K562 (cell line): ENCODE measurements at regions not wholly inside any gene's neighbourhood (a gene's known extent, or its start where the extent isn't known, plus 50 kb on each side); places are given as distances from the start of the nearest gene placed in this dataset.

Source experiments
- ATAC-seq: fragments of 200-7000 bp; cut with Tn5 transposase; 3 replicates; pipeline ENCODE4 v1.9.1; 2020; ENCODE audit warnings: moderate library complexity
- BruUV-seq: library from RNA; stranded (reverse); fragments of 400-500 nt; replicated peaks from 2 replicates; lab custom pipeline; 2021; lab: Mats Ljungman, UMichigan
- CTCF ChIA-PET: fragments of 300-600 bp; formaldehyde crosslinking; extraction: SDS; loops from one replicate; lab custom pipeline; 2021; ENCODE audit warnings: low intra/inter-chr PET ratio; lab: Yijun Ruan, JAX
- POLR2A ChIA-PET: fragments of 300-600, 350-650 bp; sonication (Branson Sonifier 250); formaldehyde crosslinking; extraction: SDS; loops from one replicate; lab custom pipeline; 2021; ENCODE audit warnings: antibody characterized with exemption, inconsistent platforms; lab: Yijun Ruan, JAX
- DNase-seq, 4 experiments: peaks; one replicate each; pipeline versions ENCODE4 v3.0.0 to v3.0.0-alpha.2; 2011 to 2018; ENCODE audit warnings: low spot score in 3 of 4, mixed read lengths in 3 of 4; ENCODE audit errors: extremely low read depth in 1 of 4
- FAIRE-seq: peaks from 2 replicates; lab custom pipeline; 2011; peaks lifted over from hg19 to GRCh38; lab: Jason Lieb, UNC
- H2AFZ ChIP-seq: 2 replicates; pipeline ENCODE4 v1.6.0; 2011; ENCODE audit warnings: low read depth, low read length, control low read depth, inconsistent platforms
- H3K27ac ChIP-seq: fragments of 200-600 bp; 3 replicates; pipeline ENCODE4 v1.8.0; 2011; ENCODE audit warnings: low read depth, mild to moderate bottlenecking, control low read depth, inconsistent platforms, low read length, moderate library complexity, mixed read lengths; ENCODE audit errors: extremely low read depth
- H3K27me3 ChIP-seq, 2 experiments: fragments of 300-600 bp in 1 of 2; 2 replicates in 1 of 2; 3 replicates in 1 of 2; pipeline versions ENCODE4 v1.6.0 to v1.8.0; 2011; ENCODE audit warnings: inconsistent platforms in 2 of 2, low read length in 2 of 2, mild to moderate bottlenecking in 1 of 2, mixed read lengths in 1 of 2, moderate library complexity in 1 of 2; ENCODE audit not compliant: control insufficient read depth in 2 of 2, insufficient read depth in 2 of 2
- H3K36me3 ChIP-seq: fragments of 300-600 bp; 3 replicates; pipeline ENCODE4 v1.8.0; 2011; ENCODE audit warnings: mild to moderate bottlenecking, low read length, inconsistent platforms; ENCODE audit not compliant: control insufficient read depth, insufficient read depth
- H3K4me1 ChIP-seq, 2 experiments: fragments of 200-600 bp in 1 of 2; replicated peaks in 1 of 2; 2 replicates in 1 of 2; 3 replicates in 1 of 2; pipeline versions ENCODE4 v1.5.1 to v1.8.0; 2011; ENCODE audit warnings: inconsistent platforms in 2 of 2, low read length in 2 of 2, mild to moderate bottlenecking in 1 of 2, mixed read lengths in 1 of 2, moderate library complexity in 1 of 2; ENCODE audit not compliant: control insufficient read depth in 2 of 2, insufficient read depth in 2 of 2
- H3K4me2 ChIP-seq: 2 replicates; pipeline ENCODE4 v1.6.1; 2011; ENCODE audit warnings: low read length, control low read depth, inconsistent platforms, mixed read lengths; ENCODE audit not compliant: insufficient read depth
- H3K4me3 ChIP-seq: fragments of 200-600 bp; sonication (generic), shearing (Covaris generic); 2 replicates; pipeline ENCODE4 v1.5.1; 2016; ENCODE audit warnings: control low read depth, inconsistent platforms
- H3K79me2 ChIP-seq: fragments of 200-600 bp; 3 replicates; pipeline ENCODE4 v1.8.0; 2011; ENCODE audit warnings: low read length, inconsistent platforms; ENCODE audit not compliant: control insufficient read depth, insufficient read depth
- H3K9ac ChIP-seq, 2 experiments: 2 replicates each; pipeline versions ENCODE4 v1.6.0 to v1.6.1; 2011; ENCODE audit warnings: low read depth in 2 of 2, low read length in 2 of 2, control low read depth in 1 of 2, inconsistent platforms in 1 of 2, mild to moderate bottlenecking in 1 of 2, mixed read lengths in 1 of 2; ENCODE audit not compliant: insufficient read depth in 1 of 2
- H3K9me1 ChIP-seq: one replicate; pipeline ENCODE4 v1.6.0; 2011; ENCODE audit warnings: inconsistent platforms, mild to moderate bottlenecking, low read length, moderate library complexity; ENCODE audit not compliant: control insufficient read depth, insufficient read depth
- H3K9me3 ChIP-seq: replicated peaks from 2 replicates; pipeline ENCODE4 v1.5.1; 2011; ENCODE audit warnings: low read depth, low read length, inconsistent platforms; ENCODE audit not compliant: control insufficient read depth, insufficient read depth
- H4K20me1 ChIP-seq: replicated peaks from 2 replicates; pipeline ENCODE4 v1.6.1; 2011; ENCODE audit warnings: low read length, inconsistent platforms, mixed read lengths; ENCODE audit not compliant: control insufficient read depth, insufficient read depth
- BRD4 ChIP-seq: fragments of 200-600 bp; sonication (generic); IDR thresholded peaks from 2 replicates; pipeline ENCODE4 v1.6.1; 2017; ENCODE audit warnings: inconsistent platforms
- CEBPG ChIP-seq, 3 experiments: fragments of 200-800 bp in 1 of 3; sonication (Bioruptor generic) in 1 of 3; sonication (generic) in 1 of 3; formaldehyde crosslinking in 1 of 3; IDR thresholded peaks in 2 of 3; conservative IDR thresholded peaks in 1 of 3; 2 replicates each; pipeline versions ENCODE4 v1.6.1 to v1.8.0; 2016 to 2022; ENCODE audit warnings: missing compliant biosample characterization in 2 of 3, missing genetic modification characterization in 2 of 3, mild to moderate bottlenecking in 1 of 3, missing genetic modification reagents in 1 of 3
- E2F1 ChIP-seq: sonication (generic); formaldehyde crosslinking; IDR thresholded peaks from 2 replicates; pipeline ENCODE4 v1.8.1; 2023; ENCODE audit warnings: mild to moderate bottlenecking, missing genetic modification reagents, moderate library complexity
- ELK3 ChIP-seq: fragments of 450-650 bp; formaldehyde crosslinking; IDR thresholded peaks from 2 replicates; pipeline ENCODE4 v1.4.0; 2020; ENCODE audit warnings: mild to moderate bottlenecking
- FOXJ3 ChIP-seq: sonication (generic); formaldehyde crosslinking; IDR thresholded peaks from 2 replicates; pipeline ENCODE4 v1.4.0; 2020; ENCODE audit warnings: mild to moderate bottlenecking, missing genetic modification reagents
- IRF2 ChIP-seq: sonication (generic); formaldehyde crosslinking; IDR thresholded peaks from 2 replicates; pipeline ENCODE4 v1.8.1; 2022; ENCODE audit warnings: mild to moderate bottlenecking, missing genetic modification reagents
- PKNOX1 ChIP-seq: fragments of 450-650 bp; IDR thresholded peaks from 2 replicates; pipeline ENCODE4 v1.6.1; 2016
- POLR2AphosphoS2 ChIP-seq: IDR thresholded peaks from 2 replicates; pipeline ENCODE4 v1.6.1; 2012; ENCODE audit warnings: low read length, improper control_type of control experiment
- TFAM ChIP-seq: fragments of 250-450 bp; sonication (Bioruptor Pico); conservative IDR thresholded peaks from 2 replicates; pipeline ENCODE4 v1.5.0; 2021; ENCODE audit warnings: mild to moderate bottlenecking, moderate library complexity
- ZNF384 ChIP-seq: IDR thresholded peaks from 2 replicates; pipeline ENCODE4 v1.6.1; 2012; ENCODE audit warnings: low read depth, low read length, improper control_type of control experiment
- ZNF586 ChIP-seq: fragments of 450-650 bp; formaldehyde crosslinking; conservative IDR thresholded peaks from 2 replicates; pipeline ENCODE4 v1.4.0; 2020; ENCODE audit warnings: mild to moderate bottlenecking, moderate library complexity
- ZNF785 ChIP-seq: fragments of 250-450 bp; sonication (Bioruptor Pico); IDR thresholded peaks from 2 replicates; pipeline ENCODE4 v1.4.0; 2020; ENCODE audit warnings: mild to moderate bottlenecking
- WGBS: fragments of 100-300 bp; shearing (Covaris generic); methylation state at CpG from one replicate; pipeline ENCODE4 v1.1.6; 2016; ENCODE audit warnings: low coverage, mixed read lengths; ENCODE audit not compliant: insufficient coverage; ENCODE audit errors: missing lambda C conversion rate; 5-methylcytosine and 5-hydroxymethylcytosine counted together
- in situ Hi-C: fragments of 300-500 bp; cut with MboI; formaldehyde crosslinking; loops from 4 replicates; pipeline ENCODE4 v1.15.0; 2018; ENCODE audit warnings: inconsistent platforms, mixed read lengths
- intact Hi-C: fragments of 100-400 bp; cut with micrococcal nuclease; formaldehyde crosslinking; loops from 2 replicates; pipeline ENCODE4 v1.14.2; 2022

- TF ChIP-seq ZNF384 (no peak), ZNF785 (CRISPR knock-in tag) (no peak), CEBPG (CRISPR knock-in tag; IDR thresholded peaks at IDR 0.05) (no peak), CEBPG (tag; conservative IDR thresholded peaks at IDR 0.05 in 1 of 2, IDR thresholded peaks at IDR 0.05 in 1 of 2) (peak in 1 of 2 experiments; percentile 60; a peak in 1 of 4 replicates), IRF2 (CRISPR knock-in tag) (no peak)
- H3K79me2 ChIP-seq: no peaks in the 10 kb centered on the region
- BruUV-seq: no TSS peak
- ATAC-seq: no peak
- in situ Hi-C loops: no loop called here
- H3K4me2 ChIP-seq: no peak overlapping the region
- ChIA-PET POLR2A (no interaction called here), CTCF (no interaction called here)
- no peak overlapping the region for H3K27ac ChIP-seq
- H4K20me1 ChIP-seq: no peaks in the 10 kb centered on the region
- no peaks in the 10 kb centered on the region; a peak in 1 of 5 replicates for H3K4me1 ChIP-seq
- no peaks in the 10 kb centered on the region for H3K27me3 ChIP-seq
- 8% methylated on average over 5 of the region's 5 CpGs for WGBS
- H3K9ac ChIP-seq: no peak overlapping the region
- H3K9me3 ChIP-seq: no peaks in the 10 kb centered on the region
- intact Hi-C loops: no loop called here
- no peaks in the 10 kb centered on the region for H3K36me3 ChIP-seq
- H3K9me1 ChIP-seq: no peaks in the 10 kb centered on the region
- no peak overlapping the region for H2AFZ ChIP-seq
- H3K4me3 ChIP-seq: no peak overlapping the region
- no peak for FAIRE-seq
- no peak for DNase-seq
These were observed 1012.3 kb upstream of the PHF14 start for GRCh38 chr7:9961161-9961922.

GRCh38 chr7:9962742-9963141, 1010.9 kb upstream of the PHF14 start:
- Histone ChIP-seq H2AFZ (no peak overlapping the region), H3K27me3 (no peaks in the 10 kb centered on the region), H3K4me2 (no peak overlapping the region), H3K9me1 (no peaks in the 10 kb centered on the region), H3K36me3 (no peaks in the 10 kb centered on the region), H3K4me1 (no peaks in the 10 kb centered on the region; a peak in 1 of 5 replicates), H3K9me3 (no peaks in the 10 kb centered on the region), H3K27ac (no peak overlapping the region), H4K20me1 (no peaks in the 10 kb centered on the region), H3K9ac (no peak overlapping the region), H3K4me3 (no peak overlapping the region), H3K79me2 (no peaks in the 10 kb centered on the region)
- BruUV-seq: no TSS peak
- ATAC-seq (no peak), FAIRE-seq (no peak), DNase-seq (no peak)
- intact Hi-C loops (no loop called here), in situ Hi-C loops (no loop called here)
- WGBS: 10% methylated on average over 4 of the region's 4 CpGs
- CTCF ChIA-PET: no interaction called here
- POLR2A ChIA-PET: no interaction called here
- TF ChIP-seq ZNF586 (CRISPR knock-in tag) (no peak), POLR2AphosphoS2 (no peak), FOXJ3 (no peak), ELK3 (CRISPR knock-in tag) (no peak), E2F1 (CRISPR knock-in tag) (no peak), PKNOX1 (no peak), TFAM (CRISPR knock-in tag) (no peak), BRD4 (no peak)
